HG03103 (cell line): ENCODE measurements at regions not wholly inside any gene's neighbourhood (a gene's known extent, or its start where the extent isn't known, plus 50 kb on each side); places are given as distances from the start of the nearest gene placed in this dataset.
"Not testable (repeated sequence)": the region's sequence is repeated elsewhere in the genome, so short reads cannot be mapped to it uniquely, and the experiment has no call there.

Source experiments
- ATAC-seq: cut with Tn5 transposase; IDR thresholded peaks from one replicate; pipeline ENCODE4 v1.9.1; 2021; ENCODE audit warnings: low read depth; ENCODE audit not compliant: unreplicated experiment

DNA sequence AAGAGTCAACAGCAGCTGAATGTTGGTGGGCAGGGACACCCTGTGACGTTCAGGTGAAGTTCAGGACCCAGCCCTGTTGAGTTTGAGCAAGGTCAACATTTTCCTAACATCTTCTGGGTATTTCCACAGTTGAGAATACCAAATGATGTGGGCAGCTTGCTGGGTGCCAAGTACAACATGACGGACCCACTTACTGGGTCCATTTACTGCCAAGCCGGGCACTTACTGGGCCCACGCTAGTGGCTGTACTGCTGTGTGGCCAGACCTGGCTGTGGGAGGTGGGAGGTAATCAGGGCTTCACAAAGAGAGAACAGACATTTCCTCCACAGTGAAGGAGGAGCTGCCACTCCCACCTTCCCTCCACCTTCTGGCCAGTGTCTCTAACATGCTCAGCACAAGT lies 99.2 kb downstream of the PSMG1 start:
- ATAC-seq: no peak

DNA sequence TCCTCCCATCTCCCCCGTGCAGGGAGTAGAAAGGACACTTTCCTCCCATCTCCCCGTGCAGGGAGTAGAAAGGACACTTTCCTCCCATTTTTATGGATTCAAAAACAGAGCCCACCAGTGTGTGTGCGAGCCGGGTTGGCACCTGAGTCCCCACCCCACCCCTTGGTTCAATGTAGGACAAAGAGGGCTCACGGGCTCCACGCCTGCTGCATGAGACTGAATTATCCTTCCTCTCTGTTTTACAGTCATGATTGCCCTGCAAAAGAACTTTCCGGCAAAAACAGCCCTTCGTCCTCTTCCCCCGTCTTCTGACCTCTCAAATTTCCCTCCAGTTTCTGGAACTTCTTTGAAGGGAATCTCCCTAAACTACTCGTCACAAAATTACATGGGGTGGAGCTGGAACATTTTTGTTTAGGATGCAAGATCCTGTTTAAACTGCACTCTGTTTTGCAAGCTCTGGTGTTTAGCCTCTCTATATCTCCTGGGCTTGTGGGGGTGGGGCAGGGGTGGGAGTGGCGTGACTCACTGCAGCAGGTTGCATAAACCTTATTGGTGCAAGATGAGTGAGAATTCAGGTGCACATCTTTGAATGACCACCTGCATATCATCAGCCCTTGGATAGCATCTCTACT lies 99.8 kb downstream of the PSMG1 start:
- ATAC-seq: no peak

DNA sequence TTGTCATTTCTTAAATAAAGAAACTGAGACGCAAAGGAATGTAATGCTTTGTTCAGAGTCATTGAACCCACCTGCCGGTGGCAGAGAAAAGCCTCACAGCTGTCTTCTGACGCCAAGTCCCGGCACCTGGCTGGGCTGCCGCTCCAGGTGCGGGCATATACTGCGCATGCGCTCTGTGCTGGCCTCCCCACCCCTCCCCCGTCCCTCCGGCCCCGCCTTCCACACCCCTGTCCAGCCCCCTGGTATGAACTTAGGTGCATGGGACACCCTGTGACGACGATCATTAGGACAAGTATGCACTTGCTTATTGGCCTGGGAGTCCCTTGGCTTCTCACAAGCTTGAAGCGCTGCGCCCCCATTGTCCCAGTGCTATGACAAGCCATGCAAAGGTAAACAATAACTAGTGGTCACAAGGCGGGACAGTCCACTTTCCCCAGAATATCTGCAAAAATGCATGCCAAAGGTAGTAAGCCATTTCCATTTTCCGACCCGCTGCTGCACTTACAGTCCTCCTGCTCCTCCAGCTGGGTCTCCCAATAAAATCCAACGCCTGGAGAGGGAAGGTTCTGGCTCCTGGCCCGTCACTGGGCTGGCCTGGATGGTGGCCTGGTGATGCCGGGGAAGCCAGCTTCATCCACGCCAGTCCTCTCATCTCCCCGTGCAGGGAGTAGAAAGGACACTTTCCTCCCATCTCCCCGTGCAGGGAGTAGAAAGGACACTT lies 100.4 kb downstream of the PSMG1 start:
- no peak for ATAC-seq

DNA sequence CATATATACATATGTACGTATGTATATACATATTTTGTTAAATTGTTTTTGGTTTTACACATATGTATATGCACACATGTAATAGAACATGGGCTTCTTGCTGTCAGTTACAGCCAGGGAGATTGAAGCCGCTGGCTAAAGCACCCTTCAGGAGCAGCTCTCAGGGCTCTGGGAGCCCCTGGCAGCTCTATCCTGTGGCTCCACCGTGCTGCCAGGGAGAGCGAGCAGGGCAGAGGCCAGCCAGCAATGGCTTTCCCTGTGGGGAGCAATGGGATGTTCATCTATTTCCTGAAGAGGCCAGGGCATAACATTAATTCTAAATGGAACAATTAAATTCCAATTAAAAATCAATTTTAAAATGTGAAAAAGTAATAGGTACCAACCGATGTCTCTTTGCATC lies 102.9 kb downstream of the PSMG1 start:
- no peak for ATAC-seq

DNA sequence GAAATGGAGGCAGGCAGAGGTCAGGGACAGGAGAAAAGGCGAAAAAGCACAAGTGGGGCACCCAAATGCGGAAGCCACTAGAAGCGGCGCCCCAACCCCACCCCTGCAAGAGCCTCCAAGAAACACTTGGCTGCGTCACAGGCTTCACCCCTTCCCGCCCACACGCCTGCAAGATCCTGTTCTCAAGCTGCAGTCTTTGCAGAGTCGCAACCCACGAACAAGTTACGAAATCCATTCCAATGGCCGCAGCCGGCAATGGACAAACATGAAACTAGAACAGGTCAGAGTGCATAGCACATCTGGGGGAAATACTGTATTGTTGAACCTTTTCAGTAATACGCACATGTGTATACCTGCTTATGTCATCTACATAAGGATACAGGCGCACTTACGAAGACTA lies 103.6 kb downstream of the PSMG1 start:
- no peak for ATAC-seq

DNA sequence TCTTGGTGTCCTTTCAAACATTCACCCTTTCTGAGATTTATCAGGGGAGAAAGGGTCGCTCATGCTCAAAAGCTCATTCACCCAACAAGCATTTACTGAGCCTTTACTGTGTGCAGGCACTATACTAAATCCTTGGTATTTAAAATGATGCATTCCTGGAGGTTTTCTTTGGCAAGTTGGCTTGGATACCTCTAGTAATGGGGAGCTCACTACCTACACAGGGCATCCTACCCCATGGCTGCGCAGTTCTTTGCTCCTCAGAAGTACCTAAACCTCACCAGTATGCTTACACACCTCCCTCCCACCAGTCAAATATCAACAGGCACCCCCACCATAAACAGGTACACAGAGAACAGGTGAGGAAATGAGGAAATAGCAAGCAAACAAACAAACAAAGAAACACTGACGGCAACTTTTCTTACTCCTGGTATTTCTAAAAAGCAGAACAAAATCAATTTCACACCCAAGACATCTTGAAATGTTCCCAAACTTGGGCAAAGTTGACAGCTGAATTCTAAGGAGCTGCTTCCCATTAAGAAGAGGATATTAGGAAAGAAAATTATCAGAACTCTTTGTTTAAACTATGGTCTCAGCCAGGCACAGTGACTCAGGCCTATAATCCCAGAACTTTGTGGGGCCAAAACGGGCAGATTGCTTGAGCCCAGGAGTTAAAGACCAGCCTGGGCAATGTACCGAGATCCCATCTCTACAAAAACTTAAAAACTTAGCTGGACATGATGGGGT lies 104.8 kb downstream of the PSMG1 start:
- ATAC-seq: no peak

DNA sequence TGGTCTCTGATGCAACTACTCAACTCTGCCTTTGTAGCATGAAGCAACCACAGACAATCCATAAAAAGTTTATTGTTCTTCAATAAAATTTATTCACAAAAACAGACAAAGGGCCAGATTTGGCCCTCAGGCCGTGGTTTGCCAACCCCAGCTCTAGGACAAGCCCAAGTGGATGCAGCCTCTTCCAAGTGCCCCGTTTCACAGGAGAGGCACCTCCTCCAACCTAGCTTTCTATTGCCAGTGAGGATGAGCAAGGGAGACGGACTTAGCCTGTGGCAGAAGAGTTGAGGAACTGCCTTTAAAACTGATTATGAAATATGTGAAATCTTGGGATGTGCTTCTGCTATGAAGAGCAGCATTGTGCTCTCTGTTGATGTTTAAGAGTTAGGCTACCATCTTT lies 105.4 kb downstream of the PSMG1 start:
- ATAC-seq: no peak

DNA sequence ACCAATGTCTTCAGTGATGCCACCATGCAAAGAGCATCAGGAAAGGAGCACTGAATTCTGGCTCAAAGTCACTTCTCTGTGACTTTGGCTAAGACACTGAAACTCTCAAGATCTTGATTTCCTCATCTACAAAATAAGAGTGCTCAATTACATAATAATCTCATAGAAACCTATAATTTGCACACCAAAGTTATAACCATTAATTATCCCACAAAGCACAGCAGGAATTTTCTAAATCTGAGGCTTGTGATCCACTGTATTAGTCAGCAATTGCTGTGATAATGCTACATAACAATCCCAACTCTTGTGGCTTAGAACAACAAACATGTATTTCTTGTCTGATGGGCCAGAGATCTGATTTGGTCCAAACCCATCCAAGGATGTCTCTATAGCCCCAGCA lies 108.7 kb downstream of the PSMG1 start:
- ATAC-seq: no peak

DNA sequence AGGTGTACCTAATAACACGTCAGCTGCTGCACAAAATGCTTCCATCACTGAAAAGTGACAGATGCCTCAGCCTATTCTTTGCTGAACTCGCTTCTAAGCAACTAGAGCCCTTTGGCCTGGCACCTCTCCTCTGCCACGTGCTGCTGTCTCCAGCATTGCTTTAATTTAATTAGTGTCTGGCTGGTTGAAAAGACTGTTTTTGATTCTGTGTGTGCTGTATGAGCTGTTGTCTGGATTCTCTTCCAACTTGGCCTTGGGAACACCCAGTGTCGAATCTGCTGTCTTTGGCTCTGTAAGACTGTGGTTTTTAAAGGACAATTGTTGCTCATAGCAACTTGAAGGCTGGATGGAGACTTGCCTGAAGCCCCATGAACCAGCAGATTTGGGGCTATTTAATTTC lies 109.5 kb downstream of the PSMG1 start:
- ATAC-seq: no peak

DNA sequence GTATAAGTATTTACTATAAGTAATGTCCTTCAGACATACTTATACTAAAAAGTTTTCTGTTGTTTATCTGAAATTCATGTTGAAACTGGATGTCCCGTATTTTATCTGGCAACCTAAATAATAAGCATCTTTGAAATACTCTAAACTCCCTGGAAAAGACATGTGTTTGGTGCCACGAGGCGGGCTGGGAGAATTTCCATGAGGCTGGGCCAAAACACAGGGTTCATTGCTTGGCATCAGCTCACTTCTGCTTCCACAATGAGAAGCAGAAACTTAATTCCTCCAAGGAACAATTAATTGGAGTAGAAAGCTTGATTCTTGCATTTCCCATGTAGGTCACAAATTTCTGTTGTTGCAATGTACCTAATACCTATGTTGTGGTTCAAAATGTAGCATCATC lies 110.2 kb downstream of the PSMG1 start:
- no peak for ATAC-seq

DNA sequence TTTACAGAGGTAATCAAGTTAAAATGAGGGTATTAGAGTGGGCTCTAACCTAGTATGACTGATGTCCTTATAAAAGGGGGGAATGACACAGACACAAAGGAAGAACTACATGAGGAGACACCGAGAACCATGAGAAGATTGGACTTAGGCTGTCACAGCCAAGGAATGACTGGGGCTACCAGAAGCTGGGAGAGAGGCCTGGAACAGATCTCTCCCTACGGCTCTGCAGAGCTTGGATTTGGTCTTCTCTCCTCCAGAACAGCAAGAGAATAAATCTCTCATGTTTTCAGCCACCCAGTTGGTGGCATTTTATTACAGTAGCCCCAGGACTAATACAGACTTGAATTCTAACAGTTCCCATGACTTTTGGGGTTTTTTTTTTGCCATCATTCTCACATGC lies 110.8 kb downstream of the PSMG1 start:
- no peak for ATAC-seq

DNA sequence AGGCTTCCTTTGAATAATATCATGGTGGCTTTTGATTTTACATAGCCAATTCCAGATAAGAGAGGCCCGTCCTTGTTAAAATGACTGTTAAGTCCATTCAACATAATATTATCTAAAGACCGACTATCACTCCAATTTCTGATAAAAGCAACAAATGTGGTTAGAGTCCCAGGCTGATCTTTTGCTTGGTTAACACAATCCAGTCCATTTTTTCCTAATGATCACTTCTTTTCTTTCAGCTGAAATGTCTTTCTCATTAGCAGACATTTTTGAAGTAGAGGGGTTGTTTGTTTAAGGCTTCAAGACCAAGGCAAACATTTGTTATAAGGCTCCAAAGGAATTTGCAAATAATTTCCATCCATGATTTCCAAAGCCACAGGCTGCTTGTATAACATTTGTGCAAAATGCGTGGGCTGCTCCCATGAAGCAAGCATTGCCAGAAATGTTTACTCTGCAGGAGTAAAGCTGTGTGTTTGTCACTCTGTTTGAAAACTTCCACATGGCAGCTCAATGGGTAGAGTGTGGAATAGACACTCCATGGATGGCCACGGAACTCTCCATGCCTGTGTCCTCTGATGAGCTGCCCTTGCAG lies 111.5 kb downstream of the PSMG1 start:
- ATAC-seq: no peak

DNA sequence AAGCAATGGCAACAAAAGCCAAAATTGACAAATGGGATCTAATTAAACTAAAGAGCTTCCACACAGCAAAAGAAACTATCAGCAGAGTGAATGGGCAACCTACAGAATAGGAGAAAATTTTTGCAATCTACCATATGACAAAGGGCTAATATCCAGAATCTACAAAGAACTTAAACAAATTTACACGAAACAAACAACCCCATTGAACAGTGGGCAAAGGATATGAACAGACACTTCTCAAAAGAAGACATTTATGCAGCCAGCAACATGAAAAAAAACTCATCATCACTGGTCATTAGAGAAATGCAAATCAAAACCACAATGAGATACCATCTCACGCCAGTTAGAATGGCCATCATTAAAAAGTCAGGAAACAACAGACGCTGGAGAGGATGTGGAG lies 113.4 kb downstream of the PSMG1 start:
- ATAC-seq: not testable (repeated sequence)

DNA sequence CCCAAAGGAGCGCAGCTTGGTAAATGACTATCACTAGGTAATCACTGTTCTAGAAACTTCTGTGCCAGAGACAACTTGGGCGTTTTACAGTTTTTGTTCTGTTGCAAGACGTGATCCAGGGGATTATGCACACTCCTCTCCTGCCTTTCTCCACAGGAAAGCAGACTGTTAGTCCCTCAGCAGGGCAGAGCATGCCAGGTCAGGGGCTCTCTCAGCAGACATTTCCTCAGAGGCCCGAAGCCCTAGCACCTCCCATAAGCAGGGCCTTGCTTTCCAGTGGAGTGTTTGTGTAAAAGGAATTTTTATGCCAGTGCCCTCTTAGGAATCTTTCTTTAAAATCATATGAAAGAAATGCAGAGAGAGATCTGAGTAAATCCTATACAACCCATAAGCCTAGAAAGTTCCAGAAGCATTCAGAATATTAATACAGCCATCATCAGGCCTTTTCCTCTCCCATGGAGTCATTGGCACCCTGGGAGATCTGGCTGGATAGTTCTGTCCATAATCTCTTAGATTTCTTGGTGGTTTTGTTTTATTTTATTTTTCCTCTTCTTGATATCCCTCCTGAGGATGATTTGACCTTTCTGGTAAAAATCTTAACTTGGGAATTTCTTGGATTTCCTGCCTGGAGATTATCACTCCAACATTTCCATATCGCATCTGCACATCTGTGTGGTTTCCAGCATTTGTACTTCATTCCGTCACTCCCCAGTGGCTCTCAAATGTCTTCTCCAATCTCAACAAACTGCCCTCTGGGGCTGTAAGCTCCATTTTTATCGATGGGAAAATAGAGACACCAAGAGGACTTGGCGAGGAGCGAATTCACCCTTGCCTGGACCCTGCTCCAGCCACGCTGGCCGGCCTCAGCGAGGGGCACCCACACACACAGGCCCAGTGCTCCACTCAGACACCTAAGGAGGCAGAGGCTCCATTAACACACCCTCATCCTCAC lies 116.1 kb downstream of the PSMG1 start:
- no peak for ATAC-seq

DNA sequence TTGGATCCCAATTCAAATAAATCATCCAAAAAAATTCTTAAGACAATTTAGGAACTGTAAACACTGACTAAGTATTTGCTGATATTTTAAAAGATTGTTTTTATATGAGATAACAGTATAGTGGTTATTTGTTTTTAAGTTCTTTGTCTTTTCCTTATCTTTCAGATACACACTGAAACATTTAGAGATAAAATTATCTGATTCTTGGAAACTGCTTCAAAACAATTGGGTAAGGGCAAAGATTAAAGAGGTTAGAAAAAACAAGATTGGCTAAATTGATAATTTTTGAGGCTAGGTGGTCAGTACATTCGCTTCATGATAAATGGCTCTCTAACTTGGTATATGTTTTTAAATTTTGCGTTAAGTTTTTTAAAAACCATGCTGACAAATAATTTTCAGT lies 117.3 kb downstream of the PSMG1 start:
- ATAC-seq: no peak

DNA sequence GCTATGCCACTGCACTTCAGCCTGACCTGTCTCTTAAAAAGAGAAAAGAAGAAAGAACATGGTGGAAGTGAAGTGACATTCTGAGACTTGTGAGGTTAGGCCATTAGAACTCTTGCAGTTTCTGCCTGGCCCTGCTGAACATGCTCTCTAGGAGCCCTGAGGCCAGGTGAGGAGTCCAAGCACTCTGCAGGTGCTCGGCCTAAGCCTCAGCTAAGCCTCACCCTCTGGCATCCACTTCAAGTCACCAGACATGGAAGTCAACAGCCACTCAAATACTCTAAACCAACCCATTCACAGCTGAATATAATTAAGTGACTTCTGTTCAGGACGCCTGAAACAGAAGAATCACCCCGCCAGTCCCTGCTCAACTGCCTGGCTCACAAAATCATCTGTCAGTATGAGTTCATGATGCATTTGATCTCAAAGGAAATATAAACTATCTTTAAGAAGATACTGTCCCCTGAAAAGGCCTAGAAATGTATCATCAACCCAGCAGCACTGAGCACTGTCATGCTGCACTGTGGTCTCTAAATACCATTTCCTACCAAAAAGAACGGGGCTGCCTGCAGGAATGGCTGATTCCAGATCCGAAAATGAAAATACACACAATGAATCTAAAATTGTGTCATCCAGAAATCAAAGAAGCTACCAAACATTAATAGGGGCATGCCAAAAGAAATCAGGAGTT lies 118.8 kb downstream of the PSMG1 start:
- ATAC-seq: no peak

DNA sequence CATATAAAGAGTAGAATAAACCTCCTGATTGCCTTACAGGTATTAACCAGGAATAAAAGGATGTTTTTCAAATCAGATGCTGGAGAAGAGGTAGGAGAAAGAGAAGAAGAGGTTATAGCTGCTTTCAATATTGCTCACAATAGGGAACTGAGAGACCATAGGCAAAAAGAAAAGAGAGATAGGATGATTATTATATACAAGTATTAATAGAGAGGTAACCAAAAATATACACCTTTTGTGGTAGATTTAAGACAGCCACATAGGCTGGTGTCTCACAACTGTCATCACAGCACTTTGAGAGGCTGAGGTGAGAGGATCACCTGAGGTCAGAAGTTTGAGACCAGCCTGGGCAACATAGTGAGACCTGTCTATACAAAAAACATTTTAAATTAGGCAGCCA lies 119.7 kb downstream of the PSMG1 start:
- no peak for ATAC-seq

DNA sequence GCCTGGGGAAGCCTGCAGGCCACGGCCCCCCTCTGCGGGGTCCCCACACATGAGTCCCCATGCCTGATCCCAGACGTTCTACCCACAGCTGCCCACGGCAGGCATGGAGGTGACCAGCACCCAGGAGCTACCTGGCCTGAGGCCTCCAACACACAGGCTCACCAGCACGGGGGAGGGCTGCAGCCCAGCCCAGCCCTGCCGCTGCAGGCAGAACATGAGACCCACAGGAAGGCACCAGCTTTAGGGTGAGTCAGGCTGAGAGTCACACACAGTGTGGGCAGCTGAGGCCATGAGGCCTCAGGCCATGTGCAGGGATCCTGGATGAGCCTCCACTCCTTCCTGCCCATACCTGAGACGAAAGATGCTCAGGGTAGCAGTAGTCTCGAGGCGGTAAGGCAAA lies 121.1 kb downstream of the PSMG1 start:
- no peak for ATAC-seq

DNA sequence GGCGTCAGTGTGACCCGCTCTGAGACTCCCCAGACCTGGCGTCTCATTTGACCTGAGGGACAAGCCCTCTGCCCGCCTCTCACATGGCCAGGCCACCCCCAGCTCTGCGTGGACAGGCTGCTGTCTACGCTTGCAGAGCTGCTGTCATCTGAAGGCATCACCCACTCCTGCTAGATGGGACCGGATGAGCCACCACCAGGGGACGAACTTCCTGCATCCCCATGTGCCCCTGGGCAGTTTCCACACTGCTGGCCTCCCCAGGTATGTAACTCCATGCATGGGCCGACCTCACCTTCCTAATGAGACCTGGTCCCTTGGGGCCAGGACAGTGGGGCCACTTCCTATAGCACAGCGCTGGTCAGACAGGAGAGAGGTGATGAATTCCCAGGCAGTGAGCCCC lies 121.5 kb downstream of the PSMG1 start:
- no peak for ATAC-seq
